ENCODE measurements at regions not wholly inside any gene's neighbourhood (a gene's known extent, or its start where the extent isn't known, plus 50 kb on each side); places are given as distances from the start of the nearest gene placed in this dataset.

DNA sequence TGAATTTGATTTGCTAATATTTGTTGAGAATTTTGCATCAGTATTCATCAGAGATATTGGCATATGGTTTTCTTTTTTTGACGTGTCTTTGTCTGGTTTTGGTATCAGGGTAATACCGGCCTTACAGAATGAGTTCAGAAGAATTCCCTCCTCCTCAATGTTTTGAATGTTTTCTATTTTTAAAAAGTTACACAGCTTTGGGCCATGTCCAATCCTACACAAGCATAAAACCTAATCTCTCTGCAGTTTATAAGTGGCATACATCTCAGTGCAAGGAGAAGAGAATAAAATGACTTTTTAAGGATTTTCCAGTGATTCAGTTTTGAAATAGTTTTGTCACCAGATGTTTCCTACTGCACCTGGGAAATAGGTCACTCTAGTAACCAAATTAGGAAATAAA, 185.5 kb downstream of the COL12A1 start (continued):
- TF ChIP-seq, protein P1, sequence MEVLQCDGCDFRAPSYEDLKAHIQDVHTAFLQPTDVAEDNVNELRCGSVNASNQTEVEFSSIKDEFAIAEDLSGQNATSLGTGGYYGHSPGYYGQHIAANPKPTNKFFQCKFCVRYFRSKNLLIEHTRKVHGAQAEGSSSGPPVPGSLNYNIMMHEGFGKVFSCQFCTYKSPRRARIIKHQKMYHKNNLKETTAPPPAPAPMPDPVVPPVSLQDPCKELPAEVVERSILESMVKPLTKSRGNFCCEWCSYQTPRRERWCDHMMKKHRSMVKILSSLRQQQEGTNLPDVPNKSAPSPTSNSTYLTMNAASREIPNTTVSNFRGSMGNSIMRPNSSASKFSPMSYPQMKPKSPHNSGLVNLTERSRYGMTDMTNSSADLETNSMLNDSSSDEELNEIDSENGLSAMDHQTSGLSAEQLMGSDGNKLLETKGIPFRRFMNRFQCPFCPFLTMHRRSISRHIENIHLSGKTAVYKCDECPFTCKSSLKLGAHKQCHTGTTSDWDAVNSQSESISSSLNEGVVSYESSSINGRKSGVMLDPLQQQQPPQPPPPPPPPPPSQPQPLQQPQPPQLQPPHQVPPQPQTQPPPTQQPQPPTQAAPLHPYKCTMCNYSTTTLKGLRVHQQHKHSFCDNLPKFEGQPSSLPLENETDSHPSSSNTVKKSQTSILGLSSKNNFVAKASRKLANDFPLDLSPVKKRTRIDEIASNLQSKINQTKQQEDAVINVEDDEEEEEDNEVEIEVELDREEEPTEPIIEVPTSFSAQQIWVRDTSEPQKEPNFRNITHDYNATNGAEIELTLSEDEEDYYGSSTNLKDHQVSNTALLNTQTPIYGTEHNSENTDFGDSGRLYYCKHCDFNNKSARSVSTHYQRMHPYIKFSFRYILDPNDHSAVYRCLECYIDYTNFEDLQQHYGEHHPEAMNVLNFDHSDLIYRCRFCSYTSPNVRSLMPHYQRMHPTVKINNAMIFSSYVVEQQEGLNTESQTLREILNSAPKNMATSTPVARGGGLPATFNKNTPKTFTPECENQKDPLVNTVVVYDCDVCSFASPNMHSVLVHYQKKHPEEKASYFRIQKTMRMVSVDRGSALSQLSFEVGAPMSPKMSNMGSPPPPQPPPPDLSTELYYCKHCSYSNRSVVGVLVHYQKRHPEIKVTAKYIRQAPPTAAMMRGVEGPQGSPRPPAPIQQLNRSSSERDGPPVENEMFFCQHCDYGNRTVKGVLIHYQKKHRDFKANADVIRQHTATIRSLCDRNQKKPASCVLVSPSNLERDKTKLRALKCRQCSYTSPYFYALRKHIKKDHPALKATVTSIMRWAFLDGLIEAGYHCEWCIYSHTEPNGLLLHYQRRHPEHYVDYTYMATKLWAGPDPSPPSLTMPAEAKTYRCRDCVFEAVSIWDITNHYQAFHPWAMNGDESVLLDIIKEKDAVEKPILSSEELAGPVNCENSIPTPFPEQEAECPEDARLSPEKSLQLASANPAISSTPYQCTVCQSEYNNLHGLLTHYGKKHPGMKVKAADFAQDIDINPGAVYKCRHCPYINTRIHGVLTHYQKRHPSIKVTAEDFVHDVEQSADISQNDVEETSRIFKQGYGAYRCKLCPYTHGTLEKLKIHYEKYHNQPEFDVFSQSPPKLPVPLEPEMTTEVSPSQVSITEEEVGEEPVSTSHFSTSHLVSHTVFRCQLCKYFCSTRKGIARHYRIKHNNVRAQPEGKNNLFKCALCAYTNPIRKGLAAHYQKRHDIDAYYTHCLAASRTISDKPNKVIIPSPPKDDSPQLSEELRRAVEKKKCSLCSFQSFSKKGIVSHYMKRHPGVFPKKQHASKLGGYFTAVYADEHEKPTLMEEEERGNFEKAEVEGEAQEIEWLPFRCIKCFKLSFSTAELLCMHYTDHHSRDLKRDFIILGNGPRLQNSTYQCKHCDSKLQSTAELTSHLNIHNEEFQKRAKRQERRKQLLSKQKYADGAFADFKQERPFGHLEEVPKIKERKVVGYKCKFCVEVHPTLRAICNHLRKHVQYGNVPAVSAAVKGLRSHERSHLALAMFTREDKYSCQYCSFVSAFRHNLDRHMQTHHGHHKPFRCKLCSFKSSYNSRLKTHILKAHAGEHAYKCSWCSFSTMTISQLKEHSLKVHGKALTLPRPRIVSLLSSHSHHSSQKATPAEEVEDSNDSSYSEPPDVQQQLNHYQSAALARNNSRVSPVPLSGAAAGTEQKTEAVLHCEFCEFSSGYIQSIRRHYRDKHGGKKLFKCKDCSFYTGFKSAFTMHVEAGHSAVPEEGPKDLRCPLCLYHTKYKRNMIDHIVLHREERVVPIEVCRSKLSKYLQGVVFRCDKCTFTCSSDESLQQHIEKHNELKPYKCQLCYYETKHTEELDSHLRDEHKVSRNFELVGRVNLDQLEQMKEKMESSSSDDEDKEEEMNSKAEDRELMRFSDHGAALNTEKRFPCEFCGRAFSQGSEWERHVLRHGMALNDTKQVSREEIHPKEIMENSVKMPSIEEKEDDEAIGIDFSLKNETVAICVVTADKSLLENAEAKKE (CRISPR knock-in tag; IDR thresholded peaks at IDR 0.05) = no peak
- TF ChIP-seq, protein P2, sequence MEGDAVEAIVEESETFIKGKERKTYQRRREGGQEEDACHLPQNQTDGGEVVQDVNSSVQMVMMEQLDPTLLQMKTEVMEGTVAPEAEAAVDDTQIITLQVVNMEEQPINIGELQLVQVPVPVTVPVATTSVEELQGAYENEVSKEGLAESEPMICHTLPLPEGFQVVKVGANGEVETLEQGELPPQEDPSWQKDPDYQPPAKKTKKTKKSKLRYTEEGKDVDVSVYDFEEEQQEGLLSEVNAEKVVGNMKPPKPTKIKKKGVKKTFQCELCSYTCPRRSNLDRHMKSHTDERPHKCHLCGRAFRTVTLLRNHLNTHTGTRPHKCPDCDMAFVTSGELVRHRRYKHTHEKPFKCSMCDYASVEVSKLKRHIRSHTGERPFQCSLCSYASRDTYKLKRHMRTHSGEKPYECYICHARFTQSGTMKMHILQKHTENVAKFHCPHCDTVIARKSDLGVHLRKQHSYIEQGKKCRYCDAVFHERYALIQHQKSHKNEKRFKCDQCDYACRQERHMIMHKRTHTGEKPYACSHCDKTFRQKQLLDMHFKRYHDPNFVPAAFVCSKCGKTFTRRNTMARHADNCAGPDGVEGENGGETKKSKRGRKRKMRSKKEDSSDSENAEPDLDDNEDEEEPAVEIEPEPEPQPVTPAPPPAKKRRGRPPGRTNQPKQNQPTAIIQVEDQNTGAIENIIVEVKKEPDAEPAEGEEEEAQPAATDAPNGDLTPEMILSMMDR (conservative IDR thresholded peaks at IDR 0.05; ENCODE audit: low read depth in 2 of 2) = no peak
- no peak for TF ChIP-seq CREB1 (CRISPR knock-in tag; IDR thresholded peaks at IDR 0.05; ENCODE audit: low read depth)
- no peak for TF ChIP-seq EZH2phosphoT487 (IDR thresholded peaks at IDR 0.05; ENCODE audit: unreplicated experiment)
- no peak for TF ChIP-seq ZNF114 (CRISPR knock-in tag; IDR thresholded peaks at IDR 0.05)
- no peak for TF ChIP-seq NANOG (IDR thresholded peaks at IDR 0.05; ENCODE audit: borderline replicate concordance)
- no peak for TF ChIP-seq STAT1 (IDR thresholded peaks at IDR 0.05; ENCODE audit: unreplicated experiment)

DNA sequence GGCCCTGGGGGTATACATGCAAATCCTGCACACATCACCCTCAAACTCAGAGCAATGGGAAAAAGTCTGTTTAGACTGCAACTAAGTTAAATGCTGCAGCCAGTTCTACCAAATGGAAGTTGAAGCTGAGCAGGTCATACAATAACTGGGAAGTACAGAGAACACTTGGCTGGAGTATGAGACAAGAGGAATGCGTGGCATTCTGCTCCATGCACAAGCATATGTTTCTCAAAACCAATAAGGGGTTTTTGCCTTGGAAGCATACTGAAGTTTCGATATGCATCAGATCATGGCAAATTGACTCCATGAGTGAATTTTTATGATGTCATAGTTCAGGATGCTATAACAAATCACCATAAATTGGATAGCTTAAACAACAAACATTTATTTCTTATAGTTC, 193.8 kb downstream of the COL12A1 start:
- Mint-ChIP-seq H3K4me1 (no peaks in the 10 kb centered on the region), H3K9me3 (peaks cover 8% of the 10 kb centered on the region; the same call in 1 of the 3 replicates), H3K4me3 (no peak overlapping the region), H3K27ac (no peak overlapping the region), H3K27me3 (ENCODE audit: insufficient read depth, low read depth, poor library complexity) (no peaks in the 10 kb centered on the region), H3K36me3 (ENCODE audit: low read depth) (no peaks in the 10 kb centered on the region; the same call in 2 of the 3 replicates)
- no peaks in the 10 kb centered on the region for H4K20me1 ChIP-seq (replicated peaks; ENCODE audit: insufficient read depth)
- no peak overlapping the region for H3K4me3 ChIP-seq
- no peaks in the 10 kb centered on the region for H3K79me2 ChIP-seq (replicated peaks; ENCODE audit: insufficient read depth)
- no peak overlapping the region for H2AFZ ChIP-seq
- H3K27me3 ChIP-seq (ENCODE audit: insufficient read depth) = no peaks in the 10 kb centered on the region
- H3K9me2 ChIP-seq (ENCODE audit: insufficient read depth) = no peaks in the 10 kb centered on the region
- H3K4me2 ChIP-seq = no peak overlapping the region
- no peaks in the 10 kb centered on the region for H3K36me3 ChIP-seq (ENCODE audit: insufficient read depth)
- H3F3A ChIP-seq (replicated peaks; ENCODE audit: low read depth) = no peaks in the 10 kb centered on the region
- no peaks in the 10 kb centered on the region for H3K4me1 ChIP-seq (ENCODE audit: insufficient read depth)
- ATAC-seq (no peak), DNase-seq (ENCODE audit: low spot score) (no peak)
- H3K27ac ChIP-seq (ENCODE audit: low read depth) = no peak overlapping the region
- TF ChIP-seq, protein P3, sequence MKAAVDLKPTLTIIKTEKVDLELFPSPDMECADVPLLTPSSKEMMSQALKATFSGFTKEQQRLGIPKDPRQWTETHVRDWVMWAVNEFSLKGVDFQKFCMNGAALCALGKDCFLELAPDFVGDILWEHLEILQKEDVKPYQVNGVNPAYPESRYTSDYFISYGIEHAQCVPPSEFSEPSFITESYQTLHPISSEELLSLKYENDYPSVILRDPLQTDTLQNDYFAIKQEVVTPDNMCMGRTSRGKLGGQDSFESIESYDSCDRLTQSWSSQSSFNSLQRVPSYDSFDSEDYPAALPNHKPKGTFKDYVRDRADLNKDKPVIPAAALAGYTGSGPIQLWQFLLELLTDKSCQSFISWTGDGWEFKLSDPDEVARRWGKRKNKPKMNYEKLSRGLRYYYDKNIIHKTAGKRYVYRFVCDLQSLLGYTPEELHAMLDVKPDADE (IDR thresholded peaks at IDR 0.05) = no peak
- TF ChIP-seq, protein P4, sequence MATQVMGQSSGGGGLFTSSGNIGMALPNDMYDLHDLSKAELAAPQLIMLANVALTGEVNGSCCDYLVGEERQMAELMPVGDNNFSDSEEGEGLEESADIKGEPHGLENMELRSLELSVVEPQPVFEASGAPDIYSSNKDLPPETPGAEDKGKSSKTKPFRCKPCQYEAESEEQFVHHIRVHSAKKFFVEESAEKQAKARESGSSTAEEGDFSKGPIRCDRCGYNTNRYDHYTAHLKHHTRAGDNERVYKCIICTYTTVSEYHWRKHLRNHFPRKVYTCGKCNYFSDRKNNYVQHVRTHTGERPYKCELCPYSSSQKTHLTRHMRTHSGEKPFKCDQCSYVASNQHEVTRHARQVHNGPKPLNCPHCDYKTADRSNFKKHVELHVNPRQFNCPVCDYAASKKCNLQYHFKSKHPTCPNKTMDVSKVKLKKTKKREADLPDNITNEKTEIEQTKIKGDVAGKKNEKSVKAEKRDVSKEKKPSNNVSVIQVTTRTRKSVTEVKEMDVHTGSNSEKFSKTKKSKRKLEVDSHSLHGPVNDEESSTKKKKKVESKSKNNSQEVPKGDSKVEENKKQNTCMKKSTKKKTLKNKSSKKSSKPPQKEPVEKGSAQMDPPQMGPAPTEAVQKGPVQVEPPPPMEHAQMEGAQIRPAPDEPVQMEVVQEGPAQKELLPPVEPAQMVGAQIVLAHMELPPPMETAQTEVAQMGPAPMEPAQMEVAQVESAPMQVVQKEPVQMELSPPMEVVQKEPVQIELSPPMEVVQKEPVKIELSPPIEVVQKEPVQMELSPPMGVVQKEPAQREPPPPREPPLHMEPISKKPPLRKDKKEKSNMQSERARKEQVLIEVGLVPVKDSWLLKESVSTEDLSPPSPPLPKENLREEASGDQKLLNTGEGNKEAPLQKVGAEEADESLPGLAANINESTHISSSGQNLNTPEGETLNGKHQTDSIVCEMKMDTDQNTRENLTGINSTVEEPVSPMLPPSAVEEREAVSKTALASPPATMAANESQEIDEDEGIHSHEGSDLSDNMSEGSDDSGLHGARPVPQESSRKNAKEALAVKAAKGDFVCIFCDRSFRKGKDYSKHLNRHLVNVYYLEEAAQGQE (IDR thresholded peaks at IDR 0.05; ENCODE audit: unreplicated experiment) = no peak
- TF ChIP-seq STAT1 (IDR thresholded peaks at IDR 0.05; ENCODE audit: unreplicated experiment) (no peak), ZNF331 (CRISPR knock-in tag; IDR thresholded peaks at IDR 0.05; ENCODE audit: low read depth) (no peak), EZH2phosphoT487 (IDR thresholded peaks at IDR 0.05; ENCODE audit: unreplicated experiment) (no peak), JUNB (IDR thresholded peaks at IDR 0.05; ENCODE audit: unreplicated experiment) (no peak), POLR2AphosphoS5 (IDR thresholded peaks at IDR 0.05; ENCODE audit: low read depth) (no peak), CREB1 (CRISPR knock-in tag; IDR thresholded peaks at IDR 0.05; ENCODE audit: low read depth) (no peak)

Data from GM23338 (cell line).